GM23338 (cell line): ENCODE measurements at regions not wholly inside any gene's neighbourhood (a gene's known extent, or its start where the extent isn't known, plus 50 kb on each side); places are given as distances from the start of the nearest gene placed in this dataset.

Source experiments
- ATAC-seq: fragments of 200-7000 bp; cut with Tn5 transposase; 3 replicates; pipeline ENCODE4 v1.9.1; 2020
- DNase-seq: peaks from one replicate; pipeline ENCODE4 v3.0.0-alpha.2; 2015; ENCODE audit warnings: low spot score
- H2AFZ ChIP-seq: fragments of 200-600 bp; sonication (generic); 2 replicates; pipeline ENCODE4 v1.8.0; 2016; ENCODE audit warnings: antibody characterized with exemption, mild to moderate bottlenecking, moderate library complexity
- H3F3A ChIP-seq: fragments of 200-600 bp; sonication (generic); replicated peaks from 2 replicates; pipeline ENCODE4 v1.8.0; 2017; ENCODE audit warnings: antibody characterized with exemption, mixed run types, low read depth
- H3K27ac ChIP-seq: fragments of 200-600 bp; sonication (generic); 2 replicates; pipeline ENCODE4 v1.6.1; 2016; ENCODE audit warnings: low read depth
- H3K27me3 ChIP-seq: fragments of 200-600 bp; sonication (generic); 2 replicates; pipeline ENCODE4 v1.8.0; 2016; ENCODE audit warnings: mild to moderate bottlenecking, mixed run types, moderate library complexity; ENCODE audit not compliant: insufficient read depth
- H3K36me3 ChIP-seq: fragments of 200-600 bp; sonication (generic); 2 replicates; pipeline ENCODE4 v1.8.0; 2016; ENCODE audit warnings: mild to moderate bottlenecking; ENCODE audit not compliant: insufficient read depth
- H3K4me1 ChIP-seq: fragments of 200-600 bp; sonication (generic); 2 replicates; pipeline ENCODE4 v1.8.0; 2016; ENCODE audit warnings: mild to moderate bottlenecking, moderate library complexity; ENCODE audit not compliant: insufficient read depth
- H3K4me2 ChIP-seq: fragments of 200-600 bp; sonication (generic); 2 replicates; pipeline ENCODE4 v1.7.1; 2017; ENCODE audit warnings: mixed run types
- H3K4me3 ChIP-seq: fragments of 200-600 bp; sonication (generic); 2 replicates; pipeline ENCODE4 v1.6.1; 2016; ENCODE audit warnings: mixed run types
- H3K79me2 ChIP-seq: fragments of 200-600 bp; sonication (generic); replicated peaks from 2 replicates; pipeline ENCODE4 v1.8.0; 2017; ENCODE audit warnings: mild to moderate bottlenecking; ENCODE audit not compliant: insufficient read depth
- H3K9me2 ChIP-seq: fragments of 200-600 bp; sonication (generic); 2 replicates; pipeline ENCODE4 v1.8.0; 2017; ENCODE audit not compliant: insufficient read depth
- H4K20me1 ChIP-seq: fragments of 200-600 bp; sonication (generic); replicated peaks from 2 replicates; pipeline ENCODE4 v1.8.0; 2017; ENCODE audit warnings: mild to moderate bottlenecking; ENCODE audit not compliant: insufficient read depth
- H3K27ac Mint-ChIP-seq: 2 replicates; pipeline ENCODE4 v1.8.0; 2020; ENCODE audit warnings: inconsistent platforms, mild to moderate bottlenecking, moderate library complexity, mixed read lengths
- H3K27me3 Mint-ChIP-seq: 3 replicates; pipeline ENCODE4 v1.8.0; 2022; ENCODE audit warnings: low read depth, mild to moderate bottlenecking, moderate library complexity, mixed read lengths, inconsistent platforms; ENCODE audit not compliant: insufficient read depth, poor library complexity
- H3K36me3 Mint-ChIP-seq: 3 replicates; pipeline ENCODE4 v1.8.0; 2021; ENCODE audit warnings: low read depth, mild to moderate bottlenecking, inconsistent platforms, moderate library complexity, mixed read lengths
- H3K4me1 Mint-ChIP-seq: 3 replicates; pipeline ENCODE4 v1.8.0; 2020; ENCODE audit warnings: mild to moderate bottlenecking, inconsistent platforms, mixed read lengths
- H3K4me3 Mint-ChIP-seq: 3 replicates; pipeline ENCODE4 v1.8.0; 2021; ENCODE audit warnings: moderate library complexity, mild to moderate bottlenecking, inconsistent platforms, mixed read lengths
- H3K9me3 Mint-ChIP-seq: 3 replicates; pipeline ENCODE4 v1.8.0; 2020; ENCODE audit warnings: moderate library complexity, mild to moderate bottlenecking, inconsistent platforms, mixed read lengths
- CREB1 ChIP-seq: fragments of 250-450 bp; sonication (Bioruptor Pico); IDR thresholded peaks from 2 replicates; pipeline ENCODE4 v1.5.0; 2020; ENCODE audit warnings: low read depth, mild to moderate bottlenecking, moderate library complexity
- EZH2 ChIP-seq: fragments of 200-600 bp; sonication (generic); IDR thresholded peaks from one replicate; pipeline ENCODE4 v1.8.0; 2017; ENCODE audit warnings: antibody characterized with exemption, mild to moderate bottlenecking, low read depth; ENCODE audit not compliant: unreplicated experiment
- EZH2phosphoT487 ChIP-seq: fragments of 200-600 bp; sonication (generic); IDR thresholded peaks from one replicate; pipeline ENCODE4 v1.8.1; 2018; ENCODE audit warnings: antibody characterized with exemption; ENCODE audit not compliant: unreplicated experiment
- JUNB ChIP-seq: IDR thresholded peaks from one replicate; pipeline ENCODE4 v1.6.1; 2016; ENCODE audit warnings: antibody characterized with exemption; ENCODE audit not compliant: unreplicated experiment
- NANOG ChIP-seq: IDR thresholded peaks from 2 replicates; pipeline ENCODE4 v1.6.1; 2016; ENCODE audit warnings: antibody characterized with exemption, borderline replicate concordance
- POLR2AphosphoS5 ChIP-seq: IDR thresholded peaks from 2 replicates; pipeline ENCODE4 v1.6.1; 2016; ENCODE audit warnings: antibody characterized with exemption, low read depth
- STAT1 ChIP-seq: IDR thresholded peaks from one replicate; pipeline ENCODE4 v1.6.1; 2016; ENCODE audit warnings: antibody characterized with exemption; ENCODE audit not compliant: unreplicated experiment
- ZNF114 ChIP-seq: fragments of 250-450 bp; sonication (Bioruptor Pico); IDR thresholded peaks from 2 replicates; pipeline ENCODE4 v1.5.0; 2020; ENCODE audit warnings: mild to moderate bottlenecking, moderate library complexity
- ZNF331 ChIP-seq: fragments of 250-450 bp; sonication (Bioruptor Pico); IDR thresholded peaks from 2 replicates; pipeline ENCODE4 v1.5.0; 2020; ENCODE audit warnings: low read depth, mild to moderate bottlenecking, moderate library complexity
- TF ChIP-seq, protein P1 (sequence below): IDR thresholded peaks from 2 replicates; pipeline ENCODE4 v1.6.1; 2016; ENCODE audit warnings: antibody characterized with exemption
- TF ChIP-seq, protein P2 (sequence below), 2 experiments: fragments of 200-600 bp in 1 of 2; sonication (generic) in 1 of 2; conservative IDR thresholded peaks; 2 replicates each; pipeline versions ENCODE4 v1.5.1 to v1.6.1; 2016 to 2017; ENCODE audit warnings: antibody characterized with exemption in 2 of 2, low read depth in 2 of 2, mild to moderate bottlenecking in 2 of 2, moderate library complexity in 1 of 2
- TF ChIP-seq, protein P3 (sequence below): fragments of 250-450 bp; sonication (Bioruptor Pico); IDR thresholded peaks from 2 replicates; pipeline ENCODE4 v1.5.0; 2020; ENCODE audit warnings: mild to moderate bottlenecking, moderate library complexity
- TF ChIP-seq, protein P4 (sequence below): IDR thresholded peaks from one replicate; pipeline ENCODE4 v1.6.1; 2018; ENCODE audit warnings: antibody characterized with exemption; ENCODE audit not compliant: unreplicated experiment

DNA sequence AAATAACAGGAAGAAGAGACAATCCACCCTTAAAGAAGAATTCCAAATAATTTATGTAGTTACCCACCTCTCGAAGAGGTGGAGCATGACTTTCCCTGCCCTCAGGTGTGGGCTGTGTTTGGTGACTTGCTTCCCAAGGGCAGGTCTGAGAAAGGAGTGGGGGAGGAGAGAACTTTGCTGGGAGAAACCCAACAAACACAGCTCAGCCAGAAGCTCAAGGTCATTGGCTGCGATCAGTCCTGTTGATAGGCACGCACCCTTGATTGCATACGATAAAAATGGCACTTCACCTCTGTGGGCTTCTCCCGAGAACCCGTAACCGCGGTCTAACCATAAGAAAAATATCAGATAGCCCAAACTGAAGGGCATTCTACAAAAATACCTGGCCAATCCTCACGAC, 157.5 kb upstream of the ID2 start:
- Histone ChIP-seq H4K20me1 (no peaks in the 10 kb centered on the region), H3K79me2 (no peaks in the 10 kb centered on the region), H3K4me1 (peaks cover 6% of the 10 kb centered on the region; the same call in 1 of the 2 replicates), H3F3A (no peaks in the 10 kb centered on the region), H3K27me3 (no peaks in the 10 kb centered on the region), H3K36me3 (no peaks in the 10 kb centered on the region), H3K9me2 (0 out of 2 replicates have a peak, but pooled peaks cover 11% of the 10 kb centered on the region), H2AFZ (no peak overlapping the region), H3K27ac (no peak overlapping the region), H3K4me3 (no peak overlapping the region), H3K4me2 (no peak overlapping the region)
- no peak overlapping the region for H3K27ac Mint-ChIP-seq
- H3K4me1 Mint-ChIP-seq: peaks cover 20% of the 10 kb centered on the region
- no peak overlapping the region for H3K4me3 Mint-ChIP-seq
- no peaks in the 10 kb centered on the region; the same call in 2 of the 3 replicates for H3K9me3 Mint-ChIP-seq
- H3K27me3 Mint-ChIP-seq: peaks cover 3% of the 10 kb centered on the region
- no peak for TF ChIP-seq STAT1
- no peak for TF ChIP-seq EZH2
- no peak for TF ChIP-seq CREB1 (CRISPR knock-in tag)
- TF ChIP-seq, protein P1, sequence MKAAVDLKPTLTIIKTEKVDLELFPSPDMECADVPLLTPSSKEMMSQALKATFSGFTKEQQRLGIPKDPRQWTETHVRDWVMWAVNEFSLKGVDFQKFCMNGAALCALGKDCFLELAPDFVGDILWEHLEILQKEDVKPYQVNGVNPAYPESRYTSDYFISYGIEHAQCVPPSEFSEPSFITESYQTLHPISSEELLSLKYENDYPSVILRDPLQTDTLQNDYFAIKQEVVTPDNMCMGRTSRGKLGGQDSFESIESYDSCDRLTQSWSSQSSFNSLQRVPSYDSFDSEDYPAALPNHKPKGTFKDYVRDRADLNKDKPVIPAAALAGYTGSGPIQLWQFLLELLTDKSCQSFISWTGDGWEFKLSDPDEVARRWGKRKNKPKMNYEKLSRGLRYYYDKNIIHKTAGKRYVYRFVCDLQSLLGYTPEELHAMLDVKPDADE: no peak
- TF ChIP-seq, protein P2, sequence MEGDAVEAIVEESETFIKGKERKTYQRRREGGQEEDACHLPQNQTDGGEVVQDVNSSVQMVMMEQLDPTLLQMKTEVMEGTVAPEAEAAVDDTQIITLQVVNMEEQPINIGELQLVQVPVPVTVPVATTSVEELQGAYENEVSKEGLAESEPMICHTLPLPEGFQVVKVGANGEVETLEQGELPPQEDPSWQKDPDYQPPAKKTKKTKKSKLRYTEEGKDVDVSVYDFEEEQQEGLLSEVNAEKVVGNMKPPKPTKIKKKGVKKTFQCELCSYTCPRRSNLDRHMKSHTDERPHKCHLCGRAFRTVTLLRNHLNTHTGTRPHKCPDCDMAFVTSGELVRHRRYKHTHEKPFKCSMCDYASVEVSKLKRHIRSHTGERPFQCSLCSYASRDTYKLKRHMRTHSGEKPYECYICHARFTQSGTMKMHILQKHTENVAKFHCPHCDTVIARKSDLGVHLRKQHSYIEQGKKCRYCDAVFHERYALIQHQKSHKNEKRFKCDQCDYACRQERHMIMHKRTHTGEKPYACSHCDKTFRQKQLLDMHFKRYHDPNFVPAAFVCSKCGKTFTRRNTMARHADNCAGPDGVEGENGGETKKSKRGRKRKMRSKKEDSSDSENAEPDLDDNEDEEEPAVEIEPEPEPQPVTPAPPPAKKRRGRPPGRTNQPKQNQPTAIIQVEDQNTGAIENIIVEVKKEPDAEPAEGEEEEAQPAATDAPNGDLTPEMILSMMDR (conservative IDR thresholded peaks at IDR 0.05; ENCODE audit: low read depth in 2 of 2): no peak
- TF ChIP-seq, protein P3, sequence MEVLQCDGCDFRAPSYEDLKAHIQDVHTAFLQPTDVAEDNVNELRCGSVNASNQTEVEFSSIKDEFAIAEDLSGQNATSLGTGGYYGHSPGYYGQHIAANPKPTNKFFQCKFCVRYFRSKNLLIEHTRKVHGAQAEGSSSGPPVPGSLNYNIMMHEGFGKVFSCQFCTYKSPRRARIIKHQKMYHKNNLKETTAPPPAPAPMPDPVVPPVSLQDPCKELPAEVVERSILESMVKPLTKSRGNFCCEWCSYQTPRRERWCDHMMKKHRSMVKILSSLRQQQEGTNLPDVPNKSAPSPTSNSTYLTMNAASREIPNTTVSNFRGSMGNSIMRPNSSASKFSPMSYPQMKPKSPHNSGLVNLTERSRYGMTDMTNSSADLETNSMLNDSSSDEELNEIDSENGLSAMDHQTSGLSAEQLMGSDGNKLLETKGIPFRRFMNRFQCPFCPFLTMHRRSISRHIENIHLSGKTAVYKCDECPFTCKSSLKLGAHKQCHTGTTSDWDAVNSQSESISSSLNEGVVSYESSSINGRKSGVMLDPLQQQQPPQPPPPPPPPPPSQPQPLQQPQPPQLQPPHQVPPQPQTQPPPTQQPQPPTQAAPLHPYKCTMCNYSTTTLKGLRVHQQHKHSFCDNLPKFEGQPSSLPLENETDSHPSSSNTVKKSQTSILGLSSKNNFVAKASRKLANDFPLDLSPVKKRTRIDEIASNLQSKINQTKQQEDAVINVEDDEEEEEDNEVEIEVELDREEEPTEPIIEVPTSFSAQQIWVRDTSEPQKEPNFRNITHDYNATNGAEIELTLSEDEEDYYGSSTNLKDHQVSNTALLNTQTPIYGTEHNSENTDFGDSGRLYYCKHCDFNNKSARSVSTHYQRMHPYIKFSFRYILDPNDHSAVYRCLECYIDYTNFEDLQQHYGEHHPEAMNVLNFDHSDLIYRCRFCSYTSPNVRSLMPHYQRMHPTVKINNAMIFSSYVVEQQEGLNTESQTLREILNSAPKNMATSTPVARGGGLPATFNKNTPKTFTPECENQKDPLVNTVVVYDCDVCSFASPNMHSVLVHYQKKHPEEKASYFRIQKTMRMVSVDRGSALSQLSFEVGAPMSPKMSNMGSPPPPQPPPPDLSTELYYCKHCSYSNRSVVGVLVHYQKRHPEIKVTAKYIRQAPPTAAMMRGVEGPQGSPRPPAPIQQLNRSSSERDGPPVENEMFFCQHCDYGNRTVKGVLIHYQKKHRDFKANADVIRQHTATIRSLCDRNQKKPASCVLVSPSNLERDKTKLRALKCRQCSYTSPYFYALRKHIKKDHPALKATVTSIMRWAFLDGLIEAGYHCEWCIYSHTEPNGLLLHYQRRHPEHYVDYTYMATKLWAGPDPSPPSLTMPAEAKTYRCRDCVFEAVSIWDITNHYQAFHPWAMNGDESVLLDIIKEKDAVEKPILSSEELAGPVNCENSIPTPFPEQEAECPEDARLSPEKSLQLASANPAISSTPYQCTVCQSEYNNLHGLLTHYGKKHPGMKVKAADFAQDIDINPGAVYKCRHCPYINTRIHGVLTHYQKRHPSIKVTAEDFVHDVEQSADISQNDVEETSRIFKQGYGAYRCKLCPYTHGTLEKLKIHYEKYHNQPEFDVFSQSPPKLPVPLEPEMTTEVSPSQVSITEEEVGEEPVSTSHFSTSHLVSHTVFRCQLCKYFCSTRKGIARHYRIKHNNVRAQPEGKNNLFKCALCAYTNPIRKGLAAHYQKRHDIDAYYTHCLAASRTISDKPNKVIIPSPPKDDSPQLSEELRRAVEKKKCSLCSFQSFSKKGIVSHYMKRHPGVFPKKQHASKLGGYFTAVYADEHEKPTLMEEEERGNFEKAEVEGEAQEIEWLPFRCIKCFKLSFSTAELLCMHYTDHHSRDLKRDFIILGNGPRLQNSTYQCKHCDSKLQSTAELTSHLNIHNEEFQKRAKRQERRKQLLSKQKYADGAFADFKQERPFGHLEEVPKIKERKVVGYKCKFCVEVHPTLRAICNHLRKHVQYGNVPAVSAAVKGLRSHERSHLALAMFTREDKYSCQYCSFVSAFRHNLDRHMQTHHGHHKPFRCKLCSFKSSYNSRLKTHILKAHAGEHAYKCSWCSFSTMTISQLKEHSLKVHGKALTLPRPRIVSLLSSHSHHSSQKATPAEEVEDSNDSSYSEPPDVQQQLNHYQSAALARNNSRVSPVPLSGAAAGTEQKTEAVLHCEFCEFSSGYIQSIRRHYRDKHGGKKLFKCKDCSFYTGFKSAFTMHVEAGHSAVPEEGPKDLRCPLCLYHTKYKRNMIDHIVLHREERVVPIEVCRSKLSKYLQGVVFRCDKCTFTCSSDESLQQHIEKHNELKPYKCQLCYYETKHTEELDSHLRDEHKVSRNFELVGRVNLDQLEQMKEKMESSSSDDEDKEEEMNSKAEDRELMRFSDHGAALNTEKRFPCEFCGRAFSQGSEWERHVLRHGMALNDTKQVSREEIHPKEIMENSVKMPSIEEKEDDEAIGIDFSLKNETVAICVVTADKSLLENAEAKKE (CRISPR knock-in tag): no peak
- TF ChIP-seq ZNF331 (CRISPR knock-in tag): no peak
- TF ChIP-seq ZNF114: no peak
- no peak for TF ChIP-seq POLR2AphosphoS5
- TF ChIP-seq, protein P4, sequence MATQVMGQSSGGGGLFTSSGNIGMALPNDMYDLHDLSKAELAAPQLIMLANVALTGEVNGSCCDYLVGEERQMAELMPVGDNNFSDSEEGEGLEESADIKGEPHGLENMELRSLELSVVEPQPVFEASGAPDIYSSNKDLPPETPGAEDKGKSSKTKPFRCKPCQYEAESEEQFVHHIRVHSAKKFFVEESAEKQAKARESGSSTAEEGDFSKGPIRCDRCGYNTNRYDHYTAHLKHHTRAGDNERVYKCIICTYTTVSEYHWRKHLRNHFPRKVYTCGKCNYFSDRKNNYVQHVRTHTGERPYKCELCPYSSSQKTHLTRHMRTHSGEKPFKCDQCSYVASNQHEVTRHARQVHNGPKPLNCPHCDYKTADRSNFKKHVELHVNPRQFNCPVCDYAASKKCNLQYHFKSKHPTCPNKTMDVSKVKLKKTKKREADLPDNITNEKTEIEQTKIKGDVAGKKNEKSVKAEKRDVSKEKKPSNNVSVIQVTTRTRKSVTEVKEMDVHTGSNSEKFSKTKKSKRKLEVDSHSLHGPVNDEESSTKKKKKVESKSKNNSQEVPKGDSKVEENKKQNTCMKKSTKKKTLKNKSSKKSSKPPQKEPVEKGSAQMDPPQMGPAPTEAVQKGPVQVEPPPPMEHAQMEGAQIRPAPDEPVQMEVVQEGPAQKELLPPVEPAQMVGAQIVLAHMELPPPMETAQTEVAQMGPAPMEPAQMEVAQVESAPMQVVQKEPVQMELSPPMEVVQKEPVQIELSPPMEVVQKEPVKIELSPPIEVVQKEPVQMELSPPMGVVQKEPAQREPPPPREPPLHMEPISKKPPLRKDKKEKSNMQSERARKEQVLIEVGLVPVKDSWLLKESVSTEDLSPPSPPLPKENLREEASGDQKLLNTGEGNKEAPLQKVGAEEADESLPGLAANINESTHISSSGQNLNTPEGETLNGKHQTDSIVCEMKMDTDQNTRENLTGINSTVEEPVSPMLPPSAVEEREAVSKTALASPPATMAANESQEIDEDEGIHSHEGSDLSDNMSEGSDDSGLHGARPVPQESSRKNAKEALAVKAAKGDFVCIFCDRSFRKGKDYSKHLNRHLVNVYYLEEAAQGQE: no peak
- TF ChIP-seq EZH2phosphoT487: no peak
- no peak for TF ChIP-seq NANOG
- no peak for TF ChIP-seq JUNB
- DNase-seq (no peak), ATAC-seq (no peak)
- no peaks in the 10 kb centered on the region for H3K36me3 Mint-ChIP-seq
